ENCODE measurements at regions not wholly inside any gene's neighbourhood (a gene's known extent, or its start where the extent isn't known, plus 50 kb on each side); places are given as distances from the start of the nearest gene placed in this dataset.

DNA sequence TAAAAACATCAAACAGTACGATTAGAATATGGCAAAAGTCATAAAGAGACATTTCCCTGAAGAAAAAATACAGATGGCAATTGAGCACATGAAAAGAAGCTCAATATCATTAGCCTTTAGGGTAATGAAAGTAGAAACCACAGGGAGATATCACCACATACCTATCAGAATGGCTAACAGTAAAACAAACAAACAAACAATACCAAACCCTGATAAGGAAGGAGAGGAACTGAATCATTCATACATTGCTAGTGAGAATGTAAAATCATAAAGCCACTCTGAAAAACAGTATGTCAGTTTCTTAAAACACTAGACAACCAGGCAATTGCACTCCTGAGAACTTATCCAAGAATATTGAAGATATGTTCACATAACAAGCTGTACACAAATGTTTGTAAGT lies 1342.5 kb upstream of the SLC10A2 start:
- intact Hi-C loops (cut with DNase I): no loop called here
- no peak for DNase-seq (ENCODE audit: extremely low spot score in 2 of 2)
- TF ChIP-seq POLR2AphosphoS5 (IDR thresholded peaks at IDR 0.05; ENCODE audit: insufficient read depth in 1 of 2, low read depth in 1 of 2): no peak
- TF ChIP-seq, protein P1, sequence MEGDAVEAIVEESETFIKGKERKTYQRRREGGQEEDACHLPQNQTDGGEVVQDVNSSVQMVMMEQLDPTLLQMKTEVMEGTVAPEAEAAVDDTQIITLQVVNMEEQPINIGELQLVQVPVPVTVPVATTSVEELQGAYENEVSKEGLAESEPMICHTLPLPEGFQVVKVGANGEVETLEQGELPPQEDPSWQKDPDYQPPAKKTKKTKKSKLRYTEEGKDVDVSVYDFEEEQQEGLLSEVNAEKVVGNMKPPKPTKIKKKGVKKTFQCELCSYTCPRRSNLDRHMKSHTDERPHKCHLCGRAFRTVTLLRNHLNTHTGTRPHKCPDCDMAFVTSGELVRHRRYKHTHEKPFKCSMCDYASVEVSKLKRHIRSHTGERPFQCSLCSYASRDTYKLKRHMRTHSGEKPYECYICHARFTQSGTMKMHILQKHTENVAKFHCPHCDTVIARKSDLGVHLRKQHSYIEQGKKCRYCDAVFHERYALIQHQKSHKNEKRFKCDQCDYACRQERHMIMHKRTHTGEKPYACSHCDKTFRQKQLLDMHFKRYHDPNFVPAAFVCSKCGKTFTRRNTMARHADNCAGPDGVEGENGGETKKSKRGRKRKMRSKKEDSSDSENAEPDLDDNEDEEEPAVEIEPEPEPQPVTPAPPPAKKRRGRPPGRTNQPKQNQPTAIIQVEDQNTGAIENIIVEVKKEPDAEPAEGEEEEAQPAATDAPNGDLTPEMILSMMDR (IDR thresholded peaks at IDR 0.05): no peak
- TF ChIP-seq POLR2A (IDR thresholded peaks at IDR 0.05): no peak
- Histone ChIP-seq H3K27ac (no peak overlapping the region), H3K36me3 (no peaks in the 10 kb centered on the region), H3K27me3 (no peaks in the 10 kb centered on the region), H3K9me3 (no peaks in the 10 kb centered on the region), H3K4me1 (no peaks in the 10 kb centered on the region), H3K4me3 (no peak overlapping the region)

- Histone ChIP-seq H3K4me1 (no peaks in the 10 kb centered on the region), H3K4me3 (no peak overlapping the region), H3K9me3 (no peaks in the 10 kb centered on the region), H3K36me3 (no peaks in the 10 kb centered on the region), H3K27ac (no peak overlapping the region), H3K27me3 (no peaks in the 10 kb centered on the region)
- no peak for DNase-seq (ENCODE audit: extremely low spot score in 2 of 2)
- intact Hi-C loops (cut with DNase I): no loop called here
- TF ChIP-seq POLR2AphosphoS5 (IDR thresholded peaks at IDR 0.05; ENCODE audit: insufficient read depth in 1 of 2, low read depth in 1 of 2) (no peak), POLR2A (IDR thresholded peaks at IDR 0.05) (no peak)
- TF ChIP-seq, protein P1 (IDR thresholded peaks at IDR 0.05): no peak
These were observed 1338.1 kb upstream of the SLC10A2 start for GRCh38 chr13:104404325-104404724.

GRCh38 chr13:104389691-104390090 lies 1323.5 kb upstream of the SLC10A2 start:
- Histone ChIP-seq H3K9me3 (no peaks in the 10 kb centered on the region), H3K36me3 (no peaks in the 10 kb centered on the region), H3K4me3 (no peak overlapping the region), H3K4me1 (no peaks in the 10 kb centered on the region), H3K27me3 (no peaks in the 10 kb centered on the region), H3K27ac (no peak overlapping the region)
- no peak for DNase-seq (ENCODE audit: extremely low spot score in 2 of 2)
- intact Hi-C loops (cut with DNase I): loop anchor here (5.0 kb wide), 1 partner anchor 392 kb away; no protein-coding TSS in a partner anchor
- TF ChIP-seq, protein P1 (IDR thresholded peaks at IDR 0.05): no peak
- no peak for TF ChIP-seq POLR2AphosphoS5 (IDR thresholded peaks at IDR 0.05; ENCODE audit: insufficient read depth in 1 of 2, low read depth in 1 of 2)
- no peak for TF ChIP-seq POLR2A (IDR thresholded peaks at IDR 0.05)

GRCh38 chr13:104387510-104387909 lies 1321.3 kb upstream of the SLC10A2 start:
- Histone ChIP-seq H3K9me3 (no peaks in the 10 kb centered on the region), H3K27ac (no peak overlapping the region), H3K4me1 (no peaks in the 10 kb centered on the region), H3K36me3 (no peaks in the 10 kb centered on the region), H3K27me3 (no peaks in the 10 kb centered on the region), H3K4me3 (no peak overlapping the region)
- TF ChIP-seq, protein P1 (IDR thresholded peaks at IDR 0.05): no peak
- no peak for TF ChIP-seq POLR2AphosphoS5 (IDR thresholded peaks at IDR 0.05; ENCODE audit: insufficient read depth in 1 of 2, low read depth in 1 of 2)
- intact Hi-C loops (cut with DNase I): loop anchor here (5.0 kb wide), 1 partner anchor 390 kb away; no protein-coding TSS in a partner anchor
- DNase-seq (ENCODE audit: extremely low spot score in 2 of 2): no peak

DNA sequence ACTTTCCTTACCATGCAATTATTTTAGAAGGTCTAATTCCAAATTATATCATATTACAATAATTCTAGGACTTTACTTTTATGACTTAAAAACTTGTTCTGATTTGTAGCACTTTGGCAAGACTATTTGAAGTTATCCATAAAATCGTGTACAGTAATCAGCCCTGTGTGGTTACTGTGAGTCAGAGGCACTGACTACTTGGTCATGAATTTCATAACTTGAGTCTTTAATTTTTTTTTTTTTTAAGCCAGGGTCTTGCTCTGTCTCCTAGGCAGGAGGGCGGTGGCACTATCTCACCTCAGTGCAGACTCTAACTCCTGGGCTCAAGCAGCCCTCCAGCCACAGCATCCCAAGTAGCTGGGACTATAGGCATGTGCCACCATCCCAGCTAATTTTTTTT lies 1319.2 kb upstream of the SLC10A2 start:
- TF ChIP-seq POLR2A (IDR thresholded peaks at IDR 0.05) (no peak), POLR2AphosphoS5 (IDR thresholded peaks at IDR 0.05; ENCODE audit: insufficient read depth in 1 of 2, low read depth in 1 of 2) (no peak)
- TF ChIP-seq, protein P1 (IDR thresholded peaks at IDR 0.05): no peak
- Histone ChIP-seq H3K4me1 (no peaks in the 10 kb centered on the region), H3K27ac (no peak overlapping the region), H3K36me3 (no peaks in the 10 kb centered on the region), H3K9me3 (no peaks in the 10 kb centered on the region), H3K27me3 (no peaks in the 10 kb centered on the region), H3K4me3 (no peak overlapping the region)
- intact Hi-C loops (cut with DNase I): loop anchor here (5.0 kb wide), 1 partner anchor 388 kb away; no protein-coding TSS in a partner anchor
- DNase-seq (ENCODE audit: extremely low spot score in 2 of 2): no peak

All from vagina (tissue), 2 donors.